WI38 (cell line): ENCODE measurements at regions not wholly inside any gene's neighbourhood (a gene's known extent, or its start where the extent isn't known, plus 50 kb on each side); places are given as distances from the start of the nearest gene placed in this dataset.

Experiments
- H3K4me3 ChIP-seq: 2 replicates; pipeline ENCODE4 v1.5.1; 2011; ENCODE audit warnings: low read depth, mild to moderate bottlenecking, control low read depth, low read length
- TF ChIP-seq, protein P1 (sequence below): IDR thresholded peaks from 2 replicates; pipeline ENCODE4 v1.5.1; 2012; ENCODE audit warnings: low read depth, mild to moderate bottlenecking, control low read depth, low read length

DNA sequence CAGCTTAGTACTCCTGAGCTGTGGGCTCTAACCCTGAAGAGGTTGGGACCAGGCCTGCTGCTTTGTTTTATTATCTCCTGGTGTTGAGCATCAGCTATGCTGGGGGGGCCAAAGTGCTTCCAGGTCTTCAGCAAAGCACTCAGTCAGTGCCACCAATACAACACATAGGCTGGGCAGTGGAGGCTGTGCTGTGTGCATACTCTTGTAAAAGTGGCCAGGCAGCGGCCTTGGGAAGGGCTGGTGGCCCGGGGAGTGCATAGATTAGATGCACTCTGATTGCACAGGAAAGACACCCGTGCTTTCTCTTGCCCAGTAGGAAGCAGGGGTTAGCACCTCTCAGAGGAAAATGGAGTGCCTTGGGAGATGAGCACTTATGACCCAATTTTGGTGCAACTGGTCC lies 534.0 kb downstream of the ARAP2 start:
- H3K4me3 ChIP-seq, result no peak overlapping the region
- TF ChIP-seq, protein P1, sequence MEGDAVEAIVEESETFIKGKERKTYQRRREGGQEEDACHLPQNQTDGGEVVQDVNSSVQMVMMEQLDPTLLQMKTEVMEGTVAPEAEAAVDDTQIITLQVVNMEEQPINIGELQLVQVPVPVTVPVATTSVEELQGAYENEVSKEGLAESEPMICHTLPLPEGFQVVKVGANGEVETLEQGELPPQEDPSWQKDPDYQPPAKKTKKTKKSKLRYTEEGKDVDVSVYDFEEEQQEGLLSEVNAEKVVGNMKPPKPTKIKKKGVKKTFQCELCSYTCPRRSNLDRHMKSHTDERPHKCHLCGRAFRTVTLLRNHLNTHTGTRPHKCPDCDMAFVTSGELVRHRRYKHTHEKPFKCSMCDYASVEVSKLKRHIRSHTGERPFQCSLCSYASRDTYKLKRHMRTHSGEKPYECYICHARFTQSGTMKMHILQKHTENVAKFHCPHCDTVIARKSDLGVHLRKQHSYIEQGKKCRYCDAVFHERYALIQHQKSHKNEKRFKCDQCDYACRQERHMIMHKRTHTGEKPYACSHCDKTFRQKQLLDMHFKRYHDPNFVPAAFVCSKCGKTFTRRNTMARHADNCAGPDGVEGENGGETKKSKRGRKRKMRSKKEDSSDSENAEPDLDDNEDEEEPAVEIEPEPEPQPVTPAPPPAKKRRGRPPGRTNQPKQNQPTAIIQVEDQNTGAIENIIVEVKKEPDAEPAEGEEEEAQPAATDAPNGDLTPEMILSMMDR, result no peak

DNA sequence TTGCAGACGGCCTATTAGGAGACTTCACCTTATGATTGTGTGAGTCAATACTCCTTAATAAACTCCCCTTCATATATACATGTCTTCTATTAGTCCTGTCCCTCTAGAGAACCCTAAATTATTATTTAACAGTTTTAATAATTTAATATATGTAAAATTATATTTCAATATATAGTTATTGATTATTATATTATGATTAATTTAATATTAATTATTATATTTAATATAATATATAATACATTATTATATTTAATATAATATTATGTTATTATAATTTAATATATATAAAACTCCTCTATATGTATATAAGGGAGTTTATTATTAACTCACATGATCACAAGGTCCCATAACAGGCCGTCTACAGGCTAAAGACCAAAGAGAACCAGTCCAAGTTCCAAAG lies 533.2 kb downstream of the ARAP2 start:
- TF ChIP-seq, protein P1, result no peak
- no peak overlapping the region for H3K4me3 ChIP-seq

DNA sequence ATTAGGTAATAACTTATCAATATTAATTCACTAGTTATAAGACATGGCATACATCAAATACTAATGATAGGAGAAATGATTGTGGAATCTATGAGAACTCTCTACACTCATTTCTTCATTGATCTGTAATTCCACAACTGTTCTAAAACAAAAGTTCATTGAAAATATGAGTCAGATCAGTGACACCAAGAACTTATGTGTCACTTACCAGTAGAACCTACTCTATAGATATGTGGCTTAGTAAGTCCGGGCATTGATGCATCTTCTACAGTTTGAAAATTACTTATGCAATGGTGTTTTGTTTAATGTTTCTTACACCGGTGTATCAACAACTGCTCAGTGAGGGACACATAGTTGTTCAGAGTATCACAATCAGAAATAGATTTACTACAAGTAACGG lies 520.3 kb downstream of the ARAP2 start:
- no peak overlapping the region for H3K4me3 ChIP-seq
- TF ChIP-seq, protein P1, result no peak

DNA sequence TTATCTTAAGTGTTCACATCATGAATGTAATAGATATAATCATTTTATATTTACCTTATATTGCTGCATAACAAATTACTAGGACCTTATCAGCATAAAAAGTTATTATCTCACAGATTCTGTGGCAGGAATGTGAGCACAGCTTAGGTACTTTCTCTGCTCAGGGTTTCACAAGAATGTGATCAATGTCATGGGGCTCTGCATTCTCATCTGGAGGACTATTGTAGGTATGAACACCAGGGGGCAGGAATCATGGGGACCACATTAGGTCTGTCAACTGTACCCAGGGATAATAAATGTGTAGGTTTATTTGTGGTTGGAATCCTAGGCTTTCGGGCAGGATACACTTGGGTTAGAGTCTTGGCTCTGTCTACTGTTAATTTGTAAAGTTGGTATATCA lies 519.2 kb downstream of the ARAP2 start:
- H3K4me3 ChIP-seq, result no peak overlapping the region
- TF ChIP-seq, protein P1, result no peak

DNA sequence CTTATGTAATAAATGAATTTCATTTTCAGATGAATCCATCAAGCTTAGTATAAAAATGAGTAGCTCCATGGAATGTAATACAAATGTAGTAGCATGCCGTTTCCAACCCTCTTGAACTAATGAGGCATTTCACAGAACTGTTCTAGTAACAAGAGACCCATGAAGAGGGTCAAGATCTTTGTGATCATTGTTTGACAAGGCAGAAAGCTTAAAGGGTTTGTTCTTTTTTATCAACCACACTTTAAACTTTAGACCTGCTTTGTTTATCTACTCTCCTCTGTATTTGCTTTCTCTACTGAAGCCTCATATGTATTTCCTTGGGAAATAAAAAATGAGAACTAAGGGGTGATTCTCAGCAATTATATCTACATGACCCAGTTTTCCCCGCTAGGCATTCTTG lies 513.9 kb downstream of the ARAP2 start:
- TF ChIP-seq, protein P1, result no peak
- no peak overlapping the region for H3K4me3 ChIP-seq

DNA sequence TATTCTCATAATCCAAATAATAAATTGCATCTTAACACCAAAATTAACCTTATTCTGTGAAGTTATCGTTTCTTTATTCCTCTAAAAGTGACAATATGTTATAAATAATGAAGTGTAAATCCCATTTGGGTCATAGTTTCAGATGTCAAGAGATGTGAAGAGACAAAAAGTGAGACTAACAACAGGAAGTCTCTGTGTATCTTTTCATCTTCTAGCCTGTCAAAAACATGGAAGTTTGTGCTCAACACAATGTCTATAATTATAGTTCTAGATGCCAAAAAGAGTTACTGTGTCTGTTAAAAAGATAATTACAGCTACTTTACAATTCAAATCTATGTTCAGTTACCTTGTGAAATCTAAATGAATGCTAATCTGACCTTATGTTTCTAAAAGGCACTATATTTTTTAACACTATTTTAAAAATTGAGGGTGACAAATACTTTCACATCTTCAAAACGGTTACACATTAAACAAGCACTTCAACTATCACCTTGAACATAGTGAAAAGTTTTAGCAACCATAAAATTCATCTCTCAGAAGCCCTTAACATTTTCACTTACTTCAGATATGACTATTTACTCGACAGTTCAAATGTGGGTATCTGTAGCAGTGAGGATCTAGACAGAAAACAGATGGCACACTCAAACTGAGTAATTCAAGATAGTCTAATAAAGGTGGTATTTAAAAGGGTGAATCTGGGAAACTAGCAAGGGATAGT lies 509.8 kb downstream of the ARAP2 start:
- no peak overlapping the region for H3K4me3 ChIP-seq
- TF ChIP-seq, protein P1, result no peak

DNA sequence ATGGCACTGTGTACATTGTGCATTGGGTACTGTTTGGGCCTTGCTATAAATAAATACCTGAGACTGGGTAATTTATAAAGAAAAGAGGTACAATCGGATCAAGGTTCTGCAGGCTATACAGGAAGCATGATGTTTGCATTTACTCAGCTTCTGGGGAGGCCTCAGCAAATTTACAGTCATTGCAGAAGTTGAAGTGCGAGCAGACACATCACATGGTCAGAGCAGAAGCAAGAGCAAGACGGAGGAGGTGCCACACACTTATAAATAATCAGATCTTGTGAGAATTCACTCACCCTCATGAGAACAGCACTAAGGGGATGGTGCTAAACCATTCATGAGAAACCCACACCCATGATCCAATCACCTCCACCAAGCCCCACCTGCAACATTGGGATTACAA lies 505.0 kb downstream of the ARAP2 start:
- no peak overlapping the region for H3K4me3 ChIP-seq
- TF ChIP-seq, protein P1, result no peak
